MM.1S (cell line): ENCODE measurements at regions not wholly inside any gene's neighbourhood (a gene's known extent, or its start where the extent isn't known, plus 50 kb on each side); places are given as distances from the start of the nearest gene placed in this dataset.

Experiments
- DNase-seq: peaks from one replicate; pipeline ENCODE4 v3.0.0-alpha.2; 2015
- H2AFZ ChIP-seq: fragments of 300-600 bp; sonication (generic); 2 replicates; pipeline ENCODE4 v1.6.0; 2016; ENCODE audit warnings: antibody characterized with exemption, low read length
- H3F3A ChIP-seq: fragments of 300-600 bp; sonication (generic); 2 replicates; pipeline ENCODE4 v1.6.1; 2016; ENCODE audit warnings: mild to moderate bottlenecking, antibody characterized with exemption, low read length, moderate library complexity, mixed read lengths; ENCODE audit not compliant: insufficient read depth
- H3K27ac ChIP-seq: fragments of 300-600 bp; sonication (generic); 2 replicates; pipeline ENCODE4 v1.5.1; 2016; ENCODE audit warnings: mild to moderate bottlenecking, low read length
- H3K27me3 ChIP-seq: fragments of 300-600 bp; sonication (generic); replicated peaks from 2 replicates; pipeline ENCODE4 v1.6.0; 2016; ENCODE audit warnings: low read length; ENCODE audit not compliant: insufficient read depth
- H3K36me3 ChIP-seq: fragments of 300-600 bp; sonication (generic); replicated peaks from 2 replicates; pipeline ENCODE4 v1.6.1; 2016; ENCODE audit warnings: mild to moderate bottlenecking, low read length, mixed read lengths; ENCODE audit not compliant: insufficient read depth
- H3K4me1 ChIP-seq: fragments of 300-600 bp; sonication (generic); 2 replicates; pipeline ENCODE4 v1.6.1; 2016; ENCODE audit warnings: low read length, mixed read lengths
- H3K4me2 ChIP-seq: fragments of 300-600 bp; sonication (generic); 2 replicates; pipeline ENCODE4 v1.6.0; 2016; ENCODE audit warnings: low read depth, low read length
- H3K4me3 ChIP-seq: fragments of 300-600 bp; sonication (generic); 2 replicates; pipeline ENCODE4 v1.5.1; 2016; ENCODE audit warnings: low read length, mixed read lengths
- H3K79me2 ChIP-seq: fragments of 300-600 bp; sonication (generic); 2 replicates; pipeline ENCODE4 v1.6.1; 2016; ENCODE audit warnings: mixed run types, low read length, mixed read lengths
- H3K9ac ChIP-seq: fragments of 300-600 bp; sonication (generic); 2 replicates; pipeline ENCODE4 v1.6.1; 2016; ENCODE audit warnings: low read length, mixed read lengths
- H3K9me2 ChIP-seq: fragments of 300-600 bp; sonication (generic); replicated peaks from 2 replicates; pipeline ENCODE4 v1.6.1; 2016; ENCODE audit warnings: mild to moderate bottlenecking, low read length, mixed read lengths; ENCODE audit not compliant: insufficient read depth
- H3K9me3 ChIP-seq: fragments of 300-600 bp; sonication (generic); replicated peaks from 2 replicates; pipeline ENCODE4 v1.6.1; 2016; ENCODE audit warnings: mild to moderate bottlenecking, low read length, mixed read lengths; ENCODE audit not compliant: insufficient read depth
- H4K20me1 ChIP-seq: fragments of 300-600 bp; sonication (generic); 2 replicates; pipeline ENCODE4 v1.6.1; 2016; ENCODE audit warnings: mild to moderate bottlenecking, low read length, moderate library complexity, mixed read lengths; ENCODE audit not compliant: insufficient read depth
- CTCF ChIP-seq: fragments of 300-600 bp; sonication (generic); IDR thresholded peaks from 2 replicates; pipeline ENCODE4 v1.5.1; 2016; ENCODE audit warnings: antibody characterized with exemption, low read length, mixed read lengths
- EZH2 ChIP-seq: fragments of 300-600 bp; sonication (generic); optimal IDR thresholded peaks from 2 replicates; pipeline ENCODE3; 2017; ENCODE audit warnings: low read depth, mild to moderate bottlenecking, antibody characterized with exemption, low read length, mixed read lengths
- EZH2phosphoT487 ChIP-seq: fragments of 300-600 bp; sonication (generic); IDR thresholded peaks from 2 replicates; pipeline ENCODE4 v1.6.1; 2018; ENCODE audit warnings: antibody characterized with exemption, low read length

DNA sequence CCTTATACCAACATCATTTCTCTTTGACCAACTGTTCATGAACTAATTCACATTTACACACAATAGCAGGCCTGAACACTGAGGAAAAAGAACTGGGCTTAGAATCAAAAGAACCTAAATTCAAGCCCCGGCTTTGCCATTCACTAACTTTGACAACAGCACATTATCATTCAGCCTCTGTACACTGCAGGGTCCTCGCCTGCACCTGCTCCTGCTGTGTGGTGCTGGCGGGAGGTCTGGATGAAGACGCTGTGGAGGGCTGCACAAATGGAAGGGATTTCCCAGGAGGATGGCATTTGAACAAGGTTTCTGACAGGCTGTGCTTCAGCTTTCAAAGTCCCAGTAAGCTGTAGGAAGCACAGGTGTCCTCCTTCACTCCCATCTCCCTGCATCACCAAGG lies 151.2 kb downstream of the ZDHHC21 start:
- Histone ChIP-seq H3K4me2 (no peak overlapping the region), H3K9me2 (no peaks in the 10 kb centered on the region), H4K20me1 (no peaks in the 10 kb centered on the region), H3K9ac (no peak overlapping the region), H3K4me3 (no peak overlapping the region), H3K79me2 (no peaks in the 10 kb centered on the region), H3K27me3 (no peaks in the 10 kb centered on the region), H3K36me3 (no peaks in the 10 kb centered on the region), H2AFZ (no peak overlapping the region), H3K27ac (no peak overlapping the region), H3F3A (no peaks in the 10 kb centered on the region), H3K9me3 (no peaks in the 10 kb centered on the region), H3K4me1 (no peaks in the 10 kb centered on the region)
- DNase-seq, result no peak
- no peak for TF ChIP-seq CTCF

DNA sequence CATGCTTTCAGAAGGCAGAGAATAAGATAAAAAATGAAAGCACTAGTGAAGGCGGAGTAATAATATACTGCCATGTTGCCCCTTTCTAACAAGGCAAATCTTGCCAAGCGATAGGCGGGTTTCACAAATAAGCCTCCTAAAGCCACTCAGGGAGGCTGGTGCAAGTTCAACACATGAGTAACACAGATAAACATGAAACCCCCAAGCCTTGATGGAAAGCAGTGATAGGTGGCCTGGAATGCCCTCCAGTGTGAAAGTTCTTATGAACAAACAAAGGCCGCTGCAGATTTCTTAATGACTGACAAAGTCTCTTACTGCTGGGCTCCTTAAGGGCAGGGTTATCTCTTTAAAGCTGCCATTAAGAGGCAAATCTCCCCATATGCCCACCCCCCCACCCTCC lies 154.7 kb downstream of the ZDHHC21 start:
- no peaks in the 10 kb centered on the region for H3K27me3 ChIP-seq
- H3K4me2 ChIP-seq, result no peak overlapping the region
- no peak overlapping the region for H2AFZ ChIP-seq

DNA sequence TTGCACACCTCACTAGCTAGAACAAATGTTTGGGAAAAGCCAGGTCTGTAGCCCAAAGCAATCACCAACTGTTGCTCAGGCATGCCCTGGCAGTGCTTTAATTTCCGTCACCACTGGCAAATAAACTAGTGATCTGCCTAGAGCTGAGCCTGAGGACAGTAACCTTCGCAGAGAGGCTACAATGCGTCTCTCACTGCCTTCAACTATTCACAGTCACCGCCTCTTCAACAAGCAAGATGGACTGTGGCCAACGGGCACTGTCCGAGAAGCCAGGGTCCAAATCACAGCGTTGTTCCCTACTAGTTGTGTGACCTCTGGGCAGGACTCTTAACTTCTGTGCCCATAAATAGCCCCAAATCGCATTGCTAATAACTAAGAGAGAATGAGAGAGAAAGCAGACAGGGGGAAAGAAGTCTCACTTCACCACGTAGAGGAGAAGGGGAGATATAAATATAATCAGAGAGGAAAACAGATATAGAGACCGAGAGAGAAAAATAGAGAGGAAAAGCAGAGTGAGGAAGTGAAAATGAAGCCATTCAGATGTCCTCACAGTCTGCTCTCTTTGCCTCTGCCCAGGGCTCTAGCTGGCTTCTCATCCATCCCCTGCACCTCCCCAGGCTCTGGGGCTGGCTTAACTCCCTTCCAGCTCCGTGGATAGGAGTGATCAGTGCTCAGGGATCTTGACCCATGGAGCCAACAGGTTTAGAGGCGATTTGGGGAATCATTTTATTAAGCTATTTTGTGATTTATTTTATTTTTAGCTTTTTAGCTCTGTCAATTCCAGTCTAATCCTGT lies 157.9 kb downstream of the ZDHHC21 start:
- Histone ChIP-seq H3K36me3 (no peaks in the 10 kb centered on the region), H3K4me2 (no peak overlapping the region), H3K27me3 (no peaks in the 10 kb centered on the region), H3K4me1 (no peaks in the 10 kb centered on the region), H3K9me2 (no peaks in the 10 kb centered on the region), H3F3A (no peaks in the 10 kb centered on the region), H3K9ac (no peak overlapping the region), H4K20me1 (no peaks in the 10 kb centered on the region), H3K79me2 (no peaks in the 10 kb centered on the region), H3K9me3 (no peaks in the 10 kb centered on the region), H2AFZ (no peak overlapping the region), H3K27ac (no peak overlapping the region), H3K4me3 (no peak overlapping the region)
- no peak for DNase-seq
- TF ChIP-seq CTCF, result no peak
- TF ChIP-seq EZH2phosphoT487, result no peak
- no peak for TF ChIP-seq EZH2

More for the DNA sequence above, 154.7 kb downstream of the ZDHHC21 start:
- H3K4me3 ChIP-seq, result no peak overlapping the region
- no peaks in the 10 kb centered on the region for H3K36me3 ChIP-seq
- no peak overlapping the region for H3K27ac ChIP-seq
- no peak for DNase-seq
- H4K20me1 ChIP-seq, result no peaks in the 10 kb centered on the region
- no peak overlapping the region for H3K9ac ChIP-seq
- H3K9me2 ChIP-seq, result no peaks in the 10 kb centered on the region
- no peaks in the 10 kb centered on the region for H3K4me1 ChIP-seq
- H3K9me3 ChIP-seq, result no peaks in the 10 kb centered on the region
- no peaks in the 10 kb centered on the region for H3F3A ChIP-seq
- H3K79me2 ChIP-seq, result no peaks in the 10 kb centered on the region
- no peak for TF ChIP-seq EZH2
- no peak for TF ChIP-seq CTCF
- no peak for TF ChIP-seq EZH2phosphoT487
